ENCODE measurements at regions not wholly inside any gene's neighbourhood (a gene's known extent, or its start where the extent isn't known, plus 50 kb on each side); places are given as distances from the start of the nearest gene placed in this dataset.

- H3K9me2 ChIP-seq (ENCODE audit: low read depth, low read length) = no peaks in the 10 kb centered on the region
- no peaks in the 10 kb centered on the region for H3F3A ChIP-seq (ENCODE audit: insufficient read depth, low read length)
- H3K4me2 ChIP-seq (ENCODE audit: low read length) = no peak overlapping the region
- no peaks in the 10 kb centered on the region for H3K4me1 ChIP-seq (ENCODE audit: insufficient read depth, low read length, severe bottlenecking)
- no peak overlapping the region for H3K9ac ChIP-seq (ENCODE audit: low read length)
- no peaks in the 10 kb centered on the region for H3K9me3 ChIP-seq (ENCODE audit: low read length)
- TF ChIP-seq EZH2 (IDR thresholded peaks at IDR 0.05; ENCODE audit: borderline replicate concordance, low read length) (no peak), CTCF (IDR thresholded peaks at IDR 0.05; ENCODE audit: low read length) (no peak)
- no peaks in the 10 kb centered on the region for H3K79me2 ChIP-seq (ENCODE audit: insufficient read depth, low read length)
- no peak overlapping the region for H3K4me3 ChIP-seq (ENCODE audit: low read depth, low read length, poor library complexity, severe bottlenecking)
- 0 out of 2 replicates have a peak, but pooled peaks cover 5% of the 10 kb centered on the region for H3K27me3 ChIP-seq (ENCODE audit: insufficient read depth, low read length)
- H2AFZ ChIP-seq (ENCODE audit: low read length) = no peak overlapping the region
- no peaks in the 10 kb centered on the region for H4K20me1 ChIP-seq (ENCODE audit: insufficient read depth, low read length)
- H3K36me3 ChIP-seq (ENCODE audit: insufficient read depth, low read length) = no peaks in the 10 kb centered on the region
- no peak overlapping the region for H3K27ac ChIP-seq (ENCODE audit: low read depth, low read length, poor library complexity, severe bottlenecking)
Observed at GRCh38 chr1:244112636-244113035, 61.6 kb downstream of the ZBTB18 start.

- Histone ChIP-seq H3K27me3 (ENCODE audit: insufficient read depth, low read length) (0 out of 2 replicates have a peak, but pooled peaks cover 5% of the 10 kb centered on the region), H3K4me2 (ENCODE audit: low read length) (no peak overlapping the region), H3K36me3 (ENCODE audit: insufficient read depth, low read length) (no peaks in the 10 kb centered on the region), H4K20me1 (ENCODE audit: insufficient read depth, low read length) (no peaks in the 10 kb centered on the region), H3K9me3 (ENCODE audit: low read length) (no peaks in the 10 kb centered on the region), H2AFZ (ENCODE audit: low read length) (no peak overlapping the region), H3K9ac (ENCODE audit: low read length) (no peak overlapping the region), H3K79me2 (ENCODE audit: insufficient read depth, low read length) (no peaks in the 10 kb centered on the region), H3K27ac (ENCODE audit: low read depth, low read length, poor library complexity, severe bottlenecking) (no peak overlapping the region), H3K4me1 (ENCODE audit: insufficient read depth, low read length, severe bottlenecking) (no peaks in the 10 kb centered on the region), H3K4me3 (ENCODE audit: low read depth, low read length, poor library complexity, severe bottlenecking) (no peak overlapping the region), H3F3A (ENCODE audit: insufficient read depth, low read length) (no peaks in the 10 kb centered on the region), H3K9me2 (ENCODE audit: low read depth, low read length) (no peaks in the 10 kb centered on the region)
- TF ChIP-seq CTCF (IDR thresholded peaks at IDR 0.05; ENCODE audit: low read length) = no peak
Observed at GRCh38 chr1:244113532-244114320, 62.6 kb downstream of the ZBTB18 start.

- Histone ChIP-seq H3K27me3 (ENCODE audit: insufficient read depth, low read length) (0 out of 2 replicates have a peak, but pooled peaks cover 5% of the 10 kb centered on the region), H3F3A (ENCODE audit: insufficient read depth, low read length) (no peaks in the 10 kb centered on the region), H3K9ac (ENCODE audit: low read length) (no peak overlapping the region), H3K36me3 (ENCODE audit: insufficient read depth, low read length) (no peaks in the 10 kb centered on the region), H3K4me1 (ENCODE audit: insufficient read depth, low read length, severe bottlenecking) (no peaks in the 10 kb centered on the region), H2AFZ (ENCODE audit: low read length) (no peak overlapping the region), H3K4me3 (ENCODE audit: low read depth, low read length, poor library complexity, severe bottlenecking) (no peak overlapping the region), H3K9me2 (ENCODE audit: low read depth, low read length) (no peaks in the 10 kb centered on the region), H3K79me2 (ENCODE audit: insufficient read depth, low read length) (no peaks in the 10 kb centered on the region), H3K4me2 (ENCODE audit: low read length) (no peak overlapping the region), H3K27ac (ENCODE audit: low read depth, low read length, poor library complexity, severe bottlenecking) (no peak overlapping the region), H4K20me1 (ENCODE audit: insufficient read depth, low read length) (no peaks in the 10 kb centered on the region), H3K9me3 (ENCODE audit: low read length) (no peaks in the 10 kb centered on the region)
- TF ChIP-seq EZH2 (IDR thresholded peaks at IDR 0.05; ENCODE audit: borderline replicate concordance, low read length) = no peak
- TF ChIP-seq CTCF (IDR thresholded peaks at IDR 0.05; ENCODE audit: low read length) = no peak
Observed at GRCh38 chr1:244114892-244115291, 63.8 kb downstream of the ZBTB18 start.
